Peyer's patch (tissue), 4 donors: ENCODE measurements at regions not wholly inside any gene's neighbourhood (a gene's known extent, or its start where the extent isn't known, plus 50 kb on each side); places are given as distances from the start of the nearest gene placed in this dataset.

Source experiments
- POLR2A ChIP-seq, 2 donors: fragments of 450-650 bp; IDR thresholded peaks; one replicate each; pipeline ENCODE4 v1.5.1; 2017; ENCODE audit warnings: antibody characterized with exemption in 2 of 2, mild to moderate bottlenecking in 2 of 2, moderate library complexity in 2 of 2
- TF ChIP-seq, protein P1 (sequence below), 6 experiments: fragments of 450-650 bp in 4 of 6; fragments of 200-600 bp in 2 of 6; sonication (generic) in 1 of 6; IDR thresholded peaks; one replicate each; pipeline ENCODE4 v1.5.1; 2017 to 2019; ENCODE audit warnings: antibody characterized with exemption in 6 of 6, mild to moderate bottlenecking in 3 of 6, moderate library complexity in 1 of 6

DNA sequence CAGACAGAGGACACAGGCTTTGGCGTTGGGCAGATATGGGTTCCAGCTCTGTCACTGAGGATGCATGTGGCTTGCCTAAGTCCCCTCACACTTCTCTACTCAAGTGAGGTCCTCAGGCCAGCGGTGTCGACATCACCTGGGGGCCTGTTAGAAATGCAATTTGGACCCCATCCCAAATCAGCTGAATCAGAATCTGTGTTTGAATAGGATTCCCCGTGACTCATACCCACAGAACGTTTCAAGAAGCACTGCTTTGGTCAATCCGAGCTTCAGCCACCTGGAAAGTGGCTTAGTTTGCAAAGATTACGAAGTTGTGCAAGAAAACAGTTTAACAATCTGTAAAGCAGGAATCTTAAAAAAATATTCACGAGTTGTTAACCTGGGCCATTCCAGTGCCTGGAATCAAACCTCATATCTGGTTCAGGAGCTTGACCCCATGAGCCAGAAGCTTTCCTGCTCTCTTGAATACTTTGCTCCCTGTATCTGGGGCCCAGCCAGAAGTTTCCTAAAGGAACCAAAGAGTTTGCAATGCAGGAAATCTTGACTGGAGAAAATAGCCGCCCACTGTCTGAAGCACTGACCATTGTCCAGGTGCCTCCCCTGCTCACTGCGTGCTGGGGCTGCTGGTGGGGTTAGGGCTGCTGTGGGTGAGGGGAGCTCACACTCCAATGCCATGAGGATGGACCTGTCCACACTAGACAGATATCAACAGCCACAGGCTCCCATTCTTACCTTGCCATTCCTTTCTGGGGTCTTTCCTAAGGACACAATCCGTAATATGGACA, 208.5 kb upstream of the LINGO1 start:
- TF ChIP-seq POLR2A (IDR thresholded peaks at IDR 0.05), result no peak
- TF ChIP-seq, protein P1, sequence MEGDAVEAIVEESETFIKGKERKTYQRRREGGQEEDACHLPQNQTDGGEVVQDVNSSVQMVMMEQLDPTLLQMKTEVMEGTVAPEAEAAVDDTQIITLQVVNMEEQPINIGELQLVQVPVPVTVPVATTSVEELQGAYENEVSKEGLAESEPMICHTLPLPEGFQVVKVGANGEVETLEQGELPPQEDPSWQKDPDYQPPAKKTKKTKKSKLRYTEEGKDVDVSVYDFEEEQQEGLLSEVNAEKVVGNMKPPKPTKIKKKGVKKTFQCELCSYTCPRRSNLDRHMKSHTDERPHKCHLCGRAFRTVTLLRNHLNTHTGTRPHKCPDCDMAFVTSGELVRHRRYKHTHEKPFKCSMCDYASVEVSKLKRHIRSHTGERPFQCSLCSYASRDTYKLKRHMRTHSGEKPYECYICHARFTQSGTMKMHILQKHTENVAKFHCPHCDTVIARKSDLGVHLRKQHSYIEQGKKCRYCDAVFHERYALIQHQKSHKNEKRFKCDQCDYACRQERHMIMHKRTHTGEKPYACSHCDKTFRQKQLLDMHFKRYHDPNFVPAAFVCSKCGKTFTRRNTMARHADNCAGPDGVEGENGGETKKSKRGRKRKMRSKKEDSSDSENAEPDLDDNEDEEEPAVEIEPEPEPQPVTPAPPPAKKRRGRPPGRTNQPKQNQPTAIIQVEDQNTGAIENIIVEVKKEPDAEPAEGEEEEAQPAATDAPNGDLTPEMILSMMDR (IDR thresholded peaks at IDR 0.05), result no peak
